ENCODE measurements at regions not wholly inside any gene's neighbourhood (a gene's known extent, or its start where the extent isn't known, plus 50 kb on each side); places are given as distances from the start of the nearest gene placed in this dataset.

GRCh38 chrX:36436361-36436760, 516.8 kb downstream of the CFAP47 start:
- no peak for DNase-seq

GRCh38 chrX:36443007-36443406, 523.5 kb downstream of the CFAP47 start:
- DNase-seq = no peak

GRCh38 chrX:36445566-36445965, 526.0 kb downstream of the CFAP47 start:
- DNase-seq = no peak

GRCh38 chrX:36462142-36462541, 542.6 kb downstream of the CFAP47 start:
- no peak for DNase-seq

GRCh38 chrX:36480441-36480990, 527.6 kb upstream of the FAM47C start:
- DNase-seq = no peak

GRCh38 chrX:36501169-36501702, 506.9 kb upstream of the FAM47C start:
- no peak for DNase-seq

GRCh38 chrX:36504625-36505024, 503.5 kb upstream of the FAM47C start:
- no peak for DNase-seq

- no peak for DNase-seq
Measured at GRCh38 chrX:36508042-36508441, 500.1 kb upstream of the FAM47C start.

- DNase-seq = no peak
Measured at GRCh38 chrX:36510736-36511135, 497.4 kb upstream of the FAM47C start.

GRCh38 chrX:36528661-36529060, 479.5 kb upstream of the FAM47C start:
- DNase-seq = no peak

GRCh38 chrX:36534900-36535299, 473.3 kb upstream of the FAM47C start:
- no peak for DNase-seq

GRCh38 chrX:36543499-36543898, 464.7 kb upstream of the FAM47C start:
- no peak for DNase-seq

- no peak for DNase-seq
Measured at GRCh38 chrX:36562986-36563385, 445.2 kb upstream of the FAM47C start.

GRCh38 chrX:36568946-36569345, 439.2 kb upstream of the FAM47C start:
- no peak for DNase-seq

- no peak for DNase-seq
Measured at GRCh38 chrX:36573720-36574119, 434.4 kb upstream of the FAM47C start.

GRCh38 chrX:36575670-36576069, 432.5 kb upstream of the FAM47C start:
- DNase-seq = no peak

- DNase-seq = no peak
Measured at GRCh38 chrX:36577006-36577405, 431.2 kb upstream of the FAM47C start.

- DNase-seq = no peak
Measured at GRCh38 chrX:36581030-36581429, 427.1 kb upstream of the FAM47C start.

- no peak for DNase-seq
Measured at GRCh38 chrX:36583674-36584073, 424.5 kb upstream of the FAM47C start.

GRCh38 chrX:36609616-36610585, 398.3 kb upstream of the FAM47C start:
- DNase-seq = no peak

- DNase-seq = no peak
Measured at GRCh38 chrX:36626898-36627297, 381.3 kb upstream of the FAM47C start.

GRCh38 chrX:36640232-36640631, 367.9 kb upstream of the FAM47C start:
- no peak for DNase-seq

- DNase-seq = no peak
Measured at GRCh38 chrX:36642052-36642451, 366.1 kb upstream of the FAM47C start.

GRCh38 chrX:36650622-36651021, 357.5 kb upstream of the FAM47C start:
- no peak for DNase-seq

All from stimulated activated naive CD4-positive, alpha-beta T cell (primary cell).